Mesothelial cell of epicardium (in vitro differentiated cells): ENCODE measurements at regions not wholly inside any gene's neighbourhood (a gene's known extent, or its start where the extent isn't known, plus 50 kb on each side); places are given as distances from the start of the nearest gene placed in this dataset.
A peak's percentile ranks its signal among the peaks of the same experiment; 100 is the strongest.

Source experiments
- DNase-seq, 2 experiments: peaks; one replicate each; pipeline ENCODE4 v3.0.0; 2021; ENCODE audit warnings: low spot score in 2 of 2; ENCODE audit not compliant: unreplicated experiment in 2 of 2
- H3K27ac Mint-ChIP-seq: 2 replicates; pipeline ENCODE4 v1.8.0; 2021; ENCODE audit warnings: mixed read lengths
- H3K27me3 Mint-ChIP-seq: 2 replicates; pipeline ENCODE4 v1.8.0; 2021; ENCODE audit warnings: low read depth, mixed read lengths
- H3K36me3 Mint-ChIP-seq: 2 replicates; pipeline ENCODE4 v1.8.0; 2021; ENCODE audit warnings: mixed read lengths
- H3K4me1 Mint-ChIP-seq: 2 replicates; pipeline ENCODE4 v1.8.0; 2021; ENCODE audit warnings: mixed read lengths
- H3K4me3 Mint-ChIP-seq: 2 replicates; pipeline ENCODE4 v1.8.0; 2021; ENCODE audit warnings: mild to moderate bottlenecking, moderate library complexity, mixed read lengths
- H3K9me3 Mint-ChIP-seq: 2 replicates; pipeline ENCODE4 v1.8.0; 2021; ENCODE audit warnings: mixed read lengths
- CTCF ChIP-seq: fragments of 200-600 bp; sonication (generic); IDR thresholded peaks from one replicate; pipeline ENCODE4 v1.5.0; 2021; ENCODE audit warnings: antibody characterized with exemption; ENCODE audit not compliant: unreplicated experiment

GRCh38 chr10:10854725-10855124 is 162.9 kb upstream of the CELF2 start:
- no peak overlapping the region for H3K27ac Mint-ChIP-seq
- H3K36me3 Mint-ChIP-seq: no peaks in the 10 kb centered on the region
- TF ChIP-seq CTCF: no peak
- peaks cover 15% of the 10 kb centered on the region for H3K27me3 Mint-ChIP-seq
- peaks cover 10% of the 10 kb centered on the region for H3K9me3 Mint-ChIP-seq
- H3K4me3 Mint-ChIP-seq: no peak overlapping the region
- DNase-seq: no peak
- H3K4me1 Mint-ChIP-seq: peaks cover 7% of the 10 kb centered on the region

GRCh38 chr10:10855151-10855581 is 162.5 kb upstream of the CELF2 start:
- TF ChIP-seq CTCF: no peak
- H3K4me3 Mint-ChIP-seq: no peak overlapping the region
- peaks cover 15% of the 10 kb centered on the region for H3K27me3 Mint-ChIP-seq
- peaks cover 10% of the 10 kb centered on the region for H3K9me3 Mint-ChIP-seq
- no peak for DNase-seq
- H3K36me3 Mint-ChIP-seq: no peaks in the 10 kb centered on the region
- H3K4me1 Mint-ChIP-seq: peaks cover 7% of the 10 kb centered on the region
- H3K27ac Mint-ChIP-seq: no peak overlapping the region

GRCh38 chr10:10860455-10860976 is 157.2 kb upstream of the CELF2 start:
- no peak overlapping the region for H3K4me3 Mint-ChIP-seq
- no peaks in the 10 kb centered on the region for H3K27me3 Mint-ChIP-seq
- no peak overlapping the region for H3K27ac Mint-ChIP-seq
- DNase-seq: no peak
- no peaks in the 10 kb centered on the region for H3K4me1 Mint-ChIP-seq
- H3K36me3 Mint-ChIP-seq: no peaks in the 10 kb centered on the region
- TF ChIP-seq CTCF: no peak
- H3K9me3 Mint-ChIP-seq: no peaks in the 10 kb centered on the region

GRCh38 chr10:10865303-10865702 is 152.4 kb upstream of the CELF2 start:
- TF ChIP-seq CTCF: no peak
- H3K4me3 Mint-ChIP-seq: no peak overlapping the region
- H3K27me3 Mint-ChIP-seq: no peaks in the 10 kb centered on the region
- H3K9me3 Mint-ChIP-seq: no peaks in the 10 kb centered on the region
- DNase-seq: no peak
- no peaks in the 10 kb centered on the region for H3K4me1 Mint-ChIP-seq
- no peaks in the 10 kb centered on the region for H3K36me3 Mint-ChIP-seq
- H3K27ac Mint-ChIP-seq: peak overlapping the region; percentile 4

GRCh38 chr10:10865913-10866312 is 151.8 kb upstream of the CELF2 start:
- H3K36me3 Mint-ChIP-seq: no peaks in the 10 kb centered on the region
- H3K27me3 Mint-ChIP-seq: peaks cover 2% of the 10 kb centered on the region
- H3K27ac Mint-ChIP-seq: no peak overlapping the region
- peaks cover 5% of the 10 kb centered on the region for H3K4me1 Mint-ChIP-seq
- no peak overlapping the region for H3K4me3 Mint-ChIP-seq
- H3K9me3 Mint-ChIP-seq: no peaks in the 10 kb centered on the region
- TF ChIP-seq CTCF: no peak
- no peak for DNase-seq

GRCh38 chr10:10869592-10869991 is 148.1 kb upstream of the CELF2 start:
- Mint-ChIP-seq H3K27me3 (peaks cover 13% of the 10 kb centered on the region), H3K36me3 (no peaks in the 10 kb centered on the region), H3K27ac (no peak overlapping the region), H3K4me1 (peaks cover 30% of the 10 kb centered on the region), H3K4me3 (no peak overlapping the region), H3K9me3 (no peaks in the 10 kb centered on the region)
- TF ChIP-seq CTCF: no peak
- no peak for DNase-seq
